HCT116 (cell line): ENCODE measurements at regions not wholly inside any gene's neighbourhood (a gene's known extent, or its start where the extent isn't known, plus 50 kb on each side); places are given as distances from the start of the nearest gene placed in this dataset.

Experiments used
- CEBPB ChIP-seq: IDR thresholded peaks from 2 replicates; pipeline ENCODE4 v1.6.1; 2012; ENCODE audit warnings: low read depth
- EGR1 ChIP-seq: IDR thresholded peaks from 2 replicates; pipeline ENCODE4 v1.6.1; 2012; ENCODE audit warnings: low read depth
- EZH2 ChIP-seq: fragments of 200-600 bp; sonication (generic); IDR thresholded peaks from 2 replicates; pipeline ENCODE4 v1.6.1; 2017; ENCODE audit warnings: antibody characterized with exemption, mixed run types
- FOSL1 ChIP-seq: IDR thresholded peaks from 2 replicates; pipeline ENCODE4 v1.6.1; 2012; ENCODE audit warnings: low read depth
- POLR2A ChIP-seq: IDR thresholded peaks from 2 replicates; pipeline ENCODE4 v1.7.0; 2011; ENCODE audit warnings: borderline replicate concordance; ENCODE audit not compliant: insufficient read depth, insufficient read length; ENCODE audit errors: extremely low read depth
- YY1 ChIP-seq: IDR thresholded peaks from 2 replicates; pipeline ENCODE4 v1.6.1; 2011; ENCODE audit warnings: low read length, low read depth, moderate library complexity, mild to moderate bottlenecking; ENCODE audit not compliant: insufficient replicate concordance; ENCODE audit errors: extremely low read depth
- ZNF274 ChIP-seq: fragments of 200-500 bp; sonication (Bioruptor generic); IDR thresholded peaks from 2 replicates; pipeline ENCODE4 v1.6.1; 2014; ENCODE audit warnings: mild to moderate bottlenecking, low read depth, low read length, inconsistent platforms
- TF ChIP-seq, protein P1 (sequence below): IDR thresholded peaks from 2 replicates; pipeline ENCODE4 v1.6.1; 2012
- TF ChIP-seq, protein P2 (sequence below), 3 experiments: fragments of 200-600 bp in 1 of 3; sonication (generic) in 1 of 3; IDR thresholded peaks in 2 of 3; conservative IDR thresholded peaks in 1 of 3; 2 replicates each; pipeline ENCODE4 v1.5.1; 2012 to 2017; ENCODE audit warnings: low read depth in 2 of 3, low read length in 2 of 3, antibody characterized with exemption in 1 of 3, borderline replicate concordance in 1 of 3, control low read depth in 1 of 3, mild to moderate bottlenecking in 1 of 3, mixed read lengths in 1 of 3, mixed run types in 1 of 3, moderate library complexity in 1 of 3; ENCODE audit not compliant: insufficient read depth in 1 of 3
- TF ChIP-seq, protein P3 (sequence below): IDR thresholded peaks from 2 replicates; pipeline ENCODE4 v1.6.1; 2012

DNA sequence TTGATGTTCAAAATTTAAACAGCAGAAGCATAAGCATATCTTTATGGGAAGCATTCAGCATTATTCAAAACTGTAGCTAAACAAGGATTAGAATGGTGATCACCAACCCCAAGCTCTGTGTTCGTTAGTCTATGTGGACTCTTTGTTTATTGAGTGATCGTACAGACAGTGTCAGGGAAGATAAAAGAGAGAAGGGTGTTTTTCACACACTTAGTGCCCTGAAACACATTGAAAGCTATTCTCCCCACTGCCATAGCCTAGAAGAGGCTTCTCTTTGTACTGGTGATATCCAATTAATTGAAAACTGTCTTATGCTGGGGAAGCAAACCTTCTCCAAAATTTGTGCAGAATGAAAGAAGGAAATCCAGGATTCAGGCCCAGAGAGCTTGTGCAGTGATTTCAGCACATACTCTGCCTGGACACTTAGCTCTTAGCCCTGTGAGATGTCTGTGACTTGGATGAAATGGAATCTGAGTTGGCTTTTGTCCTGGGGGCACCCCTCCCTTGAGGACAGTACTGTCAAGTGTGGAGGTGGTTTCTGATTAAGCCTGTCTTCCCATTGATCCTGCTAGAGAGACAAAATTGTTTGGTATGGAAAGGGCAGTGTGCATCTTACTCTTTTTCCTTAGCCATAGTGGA, 125.7 kb upstream of the MTHFD1L start:
- TF ChIP-seq YY1 (no peak), EGR1 (no peak), EZH2 (no peak), ZNF274 (no peak), POLR2A (no peak), CEBPB (no peak), FOSL1 (no peak)
- TF ChIP-seq, protein P1, sequence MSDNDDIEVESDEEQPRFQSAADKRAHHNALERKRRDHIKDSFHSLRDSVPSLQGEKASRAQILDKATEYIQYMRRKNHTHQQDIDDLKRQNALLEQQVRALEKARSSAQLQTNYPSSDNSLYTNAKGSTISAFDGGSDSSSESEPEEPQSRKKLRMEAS = no peak
- TF ChIP-seq, protein P2, sequence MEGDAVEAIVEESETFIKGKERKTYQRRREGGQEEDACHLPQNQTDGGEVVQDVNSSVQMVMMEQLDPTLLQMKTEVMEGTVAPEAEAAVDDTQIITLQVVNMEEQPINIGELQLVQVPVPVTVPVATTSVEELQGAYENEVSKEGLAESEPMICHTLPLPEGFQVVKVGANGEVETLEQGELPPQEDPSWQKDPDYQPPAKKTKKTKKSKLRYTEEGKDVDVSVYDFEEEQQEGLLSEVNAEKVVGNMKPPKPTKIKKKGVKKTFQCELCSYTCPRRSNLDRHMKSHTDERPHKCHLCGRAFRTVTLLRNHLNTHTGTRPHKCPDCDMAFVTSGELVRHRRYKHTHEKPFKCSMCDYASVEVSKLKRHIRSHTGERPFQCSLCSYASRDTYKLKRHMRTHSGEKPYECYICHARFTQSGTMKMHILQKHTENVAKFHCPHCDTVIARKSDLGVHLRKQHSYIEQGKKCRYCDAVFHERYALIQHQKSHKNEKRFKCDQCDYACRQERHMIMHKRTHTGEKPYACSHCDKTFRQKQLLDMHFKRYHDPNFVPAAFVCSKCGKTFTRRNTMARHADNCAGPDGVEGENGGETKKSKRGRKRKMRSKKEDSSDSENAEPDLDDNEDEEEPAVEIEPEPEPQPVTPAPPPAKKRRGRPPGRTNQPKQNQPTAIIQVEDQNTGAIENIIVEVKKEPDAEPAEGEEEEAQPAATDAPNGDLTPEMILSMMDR (IDR thresholded peaks at IDR 0.05 in 2 of 3, conservative IDR thresholded peaks at IDR 0.05 in 1 of 3; ENCODE audit: borderline replicate concordance in 1 of 3, insufficient read depth in 1 of 3, low read depth in 2 of 3, low read length in 2 of 3) = no peak
- TF ChIP-seq, protein P3, sequence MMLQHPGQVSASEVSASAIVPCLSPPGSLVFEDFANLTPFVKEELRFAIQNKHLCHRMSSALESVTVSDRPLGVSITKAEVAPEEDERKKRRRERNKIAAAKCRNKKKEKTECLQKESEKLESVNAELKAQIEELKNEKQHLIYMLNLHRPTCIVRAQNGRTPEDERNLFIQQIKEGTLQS = no peak
